SKM-1 (cell line): ENCODE measurements at regions not wholly inside any gene's neighbourhood (a gene's known extent, or its start where the extent isn't known, plus 50 kb on each side); places are given as distances from the start of the nearest gene placed in this dataset.
"Not testable (repeated sequence)": the region's sequence is repeated elsewhere in the genome, so short reads cannot be mapped to it uniquely, and the experiment has no call there.

Experiments
- DNase-seq: peaks from one replicate; lab custom pipeline; 2025; ENCODE audit not compliant: unreplicated experiment; lab: John Stamatoyannopoulos, UW

DNA sequence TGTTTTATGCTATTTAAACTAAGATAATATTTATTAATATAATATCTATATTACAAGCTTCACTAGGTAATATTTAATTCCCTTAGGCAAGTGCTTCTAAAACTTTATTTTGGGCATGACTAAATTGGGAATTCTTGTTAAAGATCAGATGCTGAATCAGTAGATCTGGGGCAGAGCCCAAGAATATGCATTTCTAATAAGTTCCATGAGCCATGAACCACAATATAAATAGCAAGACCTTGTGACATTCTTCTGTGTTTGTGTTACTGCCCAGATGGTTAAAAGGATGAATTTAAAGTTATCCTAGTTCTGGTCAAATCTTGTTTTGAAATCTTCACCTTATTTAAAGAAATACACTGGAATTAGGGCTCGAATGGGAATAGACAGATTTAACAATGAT lies 258.4 kb upstream of the CACNA2D1 start:
- no peak for DNase-seq

DNA sequence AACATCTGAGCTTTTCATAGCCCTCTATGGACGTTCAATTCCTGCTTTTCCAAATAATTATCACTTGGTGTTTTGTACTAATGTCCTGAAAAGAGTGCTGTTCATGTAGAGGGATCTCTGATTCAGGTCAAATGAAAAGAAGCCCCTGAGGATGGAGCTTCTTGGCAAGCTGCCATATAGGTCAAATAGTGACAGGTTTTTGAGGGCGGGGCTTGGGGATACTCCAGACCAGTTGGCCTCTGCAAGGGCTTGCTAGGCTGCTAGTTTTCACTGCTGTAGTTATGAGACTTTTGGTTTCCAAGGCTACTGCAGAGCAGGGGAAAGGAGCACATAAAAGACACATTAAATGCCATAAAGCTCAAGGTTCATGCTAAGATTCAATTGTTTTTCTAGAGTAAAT lies 257.2 kb upstream of the CACNA2D1 start:
- no peak for DNase-seq

DNA sequence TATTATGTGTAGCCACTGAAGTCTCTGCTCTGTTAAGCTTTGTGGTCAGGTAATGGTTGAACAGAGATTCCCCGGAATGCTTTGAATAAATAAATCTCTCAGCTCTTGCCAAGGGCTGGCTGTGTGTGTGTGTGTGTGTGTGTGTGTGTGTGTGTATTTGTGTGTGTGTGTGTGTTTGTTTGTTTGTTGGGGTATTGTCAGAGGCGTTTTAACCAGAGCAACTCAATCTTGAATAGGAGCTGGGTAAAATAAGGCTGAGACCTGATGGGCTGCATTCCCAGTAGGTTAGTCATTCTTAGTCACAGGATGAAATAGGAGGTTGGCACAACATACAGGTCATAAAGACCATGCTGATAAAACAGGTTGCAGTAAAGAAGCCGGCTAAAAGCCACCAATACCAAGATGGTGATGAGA lies 256.2 kb upstream of the CACNA2D1 start:
- DNase-seq, result no peak

GRCh38 chr7:82697897-82698296 lies 254.3 kb upstream of the CACNA2D1 start:
- DNase-seq, result no peak

DNA sequence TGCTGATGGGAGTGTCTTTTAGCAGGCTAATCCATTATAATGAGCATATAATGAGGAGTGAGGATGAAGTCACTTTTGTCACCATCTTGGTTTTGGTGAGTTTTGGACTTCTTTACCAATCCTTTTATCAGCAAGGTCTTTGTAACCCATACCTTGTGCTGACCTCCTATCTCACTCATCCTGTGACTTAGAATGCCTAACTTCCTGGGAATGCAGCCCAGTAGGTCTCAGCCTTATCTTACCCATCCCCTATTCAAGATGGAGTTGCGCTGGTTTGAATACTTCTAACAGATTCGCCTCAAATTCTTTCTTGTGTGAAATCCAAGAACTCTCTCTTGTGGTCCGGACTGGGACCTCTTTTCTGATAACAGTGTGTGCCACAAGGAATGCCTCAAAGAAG lies 253.1 kb upstream of the CACNA2D1 start:
- DNase-seq, result no peak

DNA sequence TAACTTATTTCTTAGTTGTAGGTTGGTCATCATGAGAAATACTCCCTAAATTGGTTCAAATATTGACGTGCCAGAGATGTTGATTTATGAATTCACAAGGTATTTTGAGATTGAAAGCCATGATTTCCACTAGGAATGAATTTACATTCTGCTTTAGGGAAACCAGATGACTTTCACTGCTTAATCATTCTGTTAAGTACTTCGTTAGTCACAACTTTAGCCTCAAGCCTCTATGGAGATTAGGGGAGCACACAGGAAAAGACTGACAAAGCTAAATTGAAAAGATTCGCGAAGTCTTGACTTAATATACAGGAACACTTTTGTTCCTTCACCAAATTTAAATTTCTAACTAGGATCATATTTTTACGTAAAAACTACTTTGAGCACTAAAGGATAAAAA lies 250.4 kb upstream of the CACNA2D1 start:
- DNase-seq, result no peak

- DNase-seq, result no peak
Observed at GRCh38 chr7:82690929-82691328, 247.4 kb upstream of the CACNA2D1 start.

- no peak for DNase-seq
Observed at GRCh38 chr7:82685214-82685613, 241.6 kb upstream of the CACNA2D1 start.

GRCh38 chr7:82678716-82679115 lies 235.1 kb upstream of the CACNA2D1 start:
- no peak for DNase-seq

DNA sequence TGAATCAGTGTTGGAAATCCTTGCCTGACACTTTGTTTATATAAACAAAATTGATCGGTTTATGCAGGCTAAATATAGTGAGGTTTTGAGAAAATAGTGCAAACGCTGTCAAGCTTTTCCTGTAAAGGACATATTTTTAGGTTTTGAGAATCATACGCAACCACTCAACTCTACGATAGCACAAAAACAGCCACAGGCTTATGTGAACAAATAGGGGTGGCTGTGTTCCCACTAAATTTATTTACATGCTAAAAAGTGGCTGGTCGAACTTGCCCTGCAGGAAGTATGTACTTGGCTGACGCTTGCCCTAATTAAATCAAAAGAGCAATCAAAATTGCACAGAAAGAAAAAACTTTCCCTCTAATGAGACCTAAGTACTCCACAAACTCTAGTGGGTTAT lies 234.7 kb upstream of the CACNA2D1 start:
- DNase-seq, result no peak

- DNase-seq, result no peak
Observed at GRCh38 chr7:82677493-82677892, 233.9 kb upstream of the CACNA2D1 start.

DNA sequence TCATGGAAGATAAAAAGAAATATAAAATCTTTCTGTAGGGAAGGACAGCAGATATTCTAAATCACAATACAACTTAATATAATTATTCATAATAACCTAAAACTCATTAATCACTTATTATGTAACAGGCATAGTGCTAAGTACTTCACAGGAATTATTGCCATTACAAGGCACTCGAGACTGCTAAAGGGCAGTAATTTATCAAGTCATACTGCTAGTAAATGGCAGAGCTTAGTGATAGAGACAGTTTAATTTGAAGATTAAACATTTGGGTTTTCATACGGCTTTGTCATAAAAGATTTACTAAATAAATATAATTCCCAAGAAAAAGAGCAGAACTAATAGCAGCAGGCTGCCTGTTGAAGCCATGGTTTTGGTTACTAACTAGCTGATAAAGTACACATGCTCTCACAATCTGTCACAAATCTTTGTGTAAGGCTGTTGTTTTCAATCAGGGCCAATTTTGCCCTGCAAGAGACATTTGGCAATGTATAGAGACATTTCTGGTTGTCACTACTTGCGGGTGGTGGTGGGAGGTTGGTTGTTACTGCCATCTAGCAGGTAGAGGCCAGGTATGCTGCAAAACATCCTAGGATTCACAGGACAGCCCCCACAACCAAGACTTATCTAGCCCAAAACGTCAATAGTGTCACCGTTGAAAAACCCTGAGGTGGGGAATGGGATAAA lies 233.3 kb upstream of the CACNA2D1 start:
- DNase-seq, result no peak

DNA sequence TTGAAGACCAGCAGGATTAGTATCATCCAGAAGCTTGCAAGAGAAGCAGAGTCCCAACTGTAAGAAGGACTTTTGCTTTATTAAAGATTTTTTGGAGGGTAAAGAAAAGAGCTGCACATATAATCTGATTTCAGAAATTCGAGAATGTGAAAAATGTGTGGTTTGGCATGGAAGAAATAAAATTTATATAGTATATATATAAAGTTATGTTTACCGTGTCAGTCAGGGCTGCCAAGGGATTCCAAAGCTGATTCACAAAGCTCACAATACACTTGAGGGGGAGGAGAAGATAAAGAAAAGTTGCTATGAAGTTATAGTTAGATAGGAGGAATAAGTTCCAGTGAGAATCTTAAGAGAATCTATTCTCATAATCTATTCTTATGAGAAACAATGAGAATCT lies 231.8 kb upstream of the CACNA2D1 start:
- no peak for DNase-seq

DNA sequence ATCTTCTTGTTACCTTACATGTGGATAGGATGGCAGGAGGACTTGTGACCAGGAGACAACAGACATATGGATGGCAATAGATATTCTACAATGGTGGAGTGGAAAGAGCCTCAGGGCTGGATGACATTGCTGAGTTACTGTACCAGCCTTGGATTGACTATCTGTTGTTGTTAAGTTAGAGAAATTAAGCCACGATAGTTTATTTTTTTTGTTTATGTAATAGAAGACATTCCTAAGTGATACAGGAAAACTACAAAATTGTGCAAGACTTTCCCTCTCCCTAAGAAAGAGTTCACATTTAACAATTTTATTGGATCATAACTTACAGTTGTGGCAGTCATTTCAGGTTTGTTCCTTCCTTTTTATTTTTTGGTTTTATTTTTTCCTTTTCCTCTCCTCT lies 230.7 kb upstream of the CACNA2D1 start:
- no peak for DNase-seq

DNA sequence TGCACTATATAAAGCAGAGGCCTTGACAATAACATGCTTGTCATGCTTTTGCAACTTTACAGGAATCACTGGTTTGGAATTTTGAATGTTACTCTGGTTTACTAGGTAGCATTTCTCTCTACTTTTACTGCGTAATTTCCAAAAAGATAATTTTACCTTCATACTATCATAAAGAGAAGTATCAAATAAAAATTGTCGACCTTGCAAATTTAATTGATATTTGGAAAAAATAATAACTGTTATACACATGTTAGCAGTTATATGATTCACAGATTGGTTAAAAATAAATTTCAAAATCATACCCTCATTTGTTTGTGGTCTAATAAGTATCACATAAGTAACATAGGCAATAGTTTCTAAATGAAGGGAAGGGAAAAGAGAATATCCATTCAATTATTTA lies 228.5 kb upstream of the CACNA2D1 start:
- no peak for DNase-seq

DNA sequence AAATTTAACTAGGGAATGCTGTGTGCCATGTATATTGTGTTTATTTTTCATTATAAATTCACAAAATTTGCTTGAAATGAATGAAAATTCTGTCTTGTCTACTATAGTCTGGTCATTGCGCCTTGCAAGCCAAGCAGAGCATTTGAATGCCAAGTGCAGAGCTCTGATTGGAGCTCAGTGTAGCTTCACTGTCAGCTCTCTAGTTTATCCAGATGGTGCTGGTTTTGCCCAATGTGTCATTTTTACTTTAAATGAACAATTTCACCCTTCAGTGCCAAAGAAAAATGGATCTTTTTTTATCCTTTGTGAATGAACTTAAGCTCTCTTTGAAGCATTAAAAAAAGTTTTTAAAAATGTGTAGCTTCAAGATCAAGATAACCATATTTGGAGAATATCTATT lies 225.6 kb upstream of the CACNA2D1 start:
- no peak for DNase-seq

DNA sequence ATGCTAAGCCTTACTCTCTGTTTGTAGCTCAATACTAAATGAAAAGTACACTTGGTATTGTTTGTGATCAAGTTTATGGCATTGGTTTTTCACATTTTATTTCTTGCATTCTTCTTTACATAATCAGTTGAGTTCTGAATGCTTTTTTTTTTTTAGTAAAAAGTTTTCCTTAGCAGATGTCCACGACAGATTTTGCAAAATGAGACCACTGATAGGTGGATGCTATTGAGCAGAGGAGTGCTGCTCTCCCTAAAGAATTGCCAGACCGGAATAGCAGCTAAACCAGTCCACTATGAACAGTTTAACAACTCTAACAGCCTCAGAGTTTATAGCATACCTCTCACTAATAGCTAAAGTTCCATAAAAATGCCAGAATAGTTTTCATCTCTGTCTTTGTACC lies 225.1 kb upstream of the CACNA2D1 start:
- no peak for DNase-seq

DNA sequence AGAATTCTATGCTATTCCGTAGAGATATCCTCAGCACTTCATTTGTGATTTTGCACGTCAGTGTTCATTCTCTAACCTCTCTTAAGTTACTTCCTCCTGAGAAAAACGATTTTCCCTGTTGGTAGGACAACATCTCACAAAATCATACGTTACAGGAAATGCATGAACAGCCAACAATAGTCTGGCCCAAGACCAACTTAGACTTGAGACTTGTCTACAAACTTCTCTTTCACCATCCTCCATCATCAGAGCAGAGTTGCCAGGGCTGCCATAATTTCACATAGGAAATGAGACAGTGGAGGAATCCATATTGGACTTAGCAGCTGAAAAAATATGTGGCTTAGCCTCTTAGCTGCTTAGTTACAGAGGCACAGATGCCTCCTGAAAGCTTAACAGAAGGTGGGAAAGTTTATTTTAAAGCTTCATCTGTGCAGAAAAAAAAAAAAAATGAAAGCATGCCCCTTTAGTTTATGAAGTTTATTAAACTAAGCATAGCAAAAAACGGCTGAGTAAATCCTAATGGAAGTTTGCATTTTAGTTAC lies 222.5 kb upstream of the CACNA2D1 start:
- no peak for DNase-seq

- DNase-seq, result no peak
Observed at GRCh38 chr7:82655965-82656364, 212.4 kb upstream of the CACNA2D1 start.

GRCh38 chr7:82650095-82650494 lies 206.5 kb upstream of the CACNA2D1 start:
- DNase-seq, result not testable (repeated sequence)

GRCh38 chr7:82633592-82633991 lies 190.0 kb upstream of the CACNA2D1 start:
- no peak for DNase-seq

DNA sequence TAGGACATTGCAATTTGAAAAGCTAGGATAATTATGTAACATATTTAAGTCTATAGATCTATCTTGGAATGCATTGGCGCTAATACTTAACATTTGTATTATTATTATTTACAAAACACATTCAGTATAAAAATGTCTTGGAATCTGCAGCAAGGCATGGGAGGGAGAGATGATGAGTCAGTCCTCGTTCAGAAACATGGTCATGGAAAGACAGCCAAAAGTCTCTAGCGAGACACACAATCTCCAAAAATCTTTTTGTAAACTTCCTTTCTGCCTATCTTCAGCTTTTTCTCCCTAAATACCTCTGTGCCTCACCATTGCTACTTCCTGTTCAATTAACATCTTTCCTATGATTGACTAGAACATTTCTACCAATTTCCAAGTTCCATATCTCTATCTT lies 188.4 kb upstream of the CACNA2D1 start:
- no peak for DNase-seq

GRCh38 chr7:82629583-82629982 lies 186.0 kb upstream of the CACNA2D1 start:
- no peak for DNase-seq
